Heart left ventricle (tissue), 13 donors: ENCODE measurements at regions not wholly inside any gene's neighbourhood (a gene's known extent, or its start where the extent isn't known, plus 50 kb on each side); places are given as distances from the start of the nearest gene placed in this dataset.

Experiments
- CTCF ChIP-seq, 12 donors: fragments of 200-600 bp; sonication (generic) in 4 of 12; IDR thresholded peaks; one replicate each; pipeline versions ENCODE4 v1.5.0 to v1.8.0; 2018 to 2022; ENCODE audit warnings: antibody characterized with exemption in 12 of 12, mild to moderate bottlenecking in 5 of 12
- POLR2A ChIP-seq, 2 donors: fragments of 450-650 bp; IDR thresholded peaks; one replicate each; pipeline ENCODE4 v1.6.1; 2017; ENCODE audit warnings: antibody characterized with exemption in 2 of 2, mild to moderate bottlenecking in 2 of 2, moderate library complexity in 2 of 2
- donor health status: ischemic (EF 13 %, LVEDD 7.1; RV severe dilation, severe dysfunction).
- donor health status: DM: no; HTN: yes; CAD: no.
- donor health status: DM: no; HTN: no; CAD: no.
- donor health status: ischemic (EF 25% LVEDD 6.9; RV normal size, moderate dysfunction).
- donor health status: ischemic (EF 25% LVEDD 5.7; RV mildly dilated, moderate dysfunction).
- donor health status: ischemic (EF 35%, LVEDD 5.7; RV mildly dilated, moderate dysfunction).
- donor health status: nonischemic (EF 11% LVEDD 7.7; RV severe dilation, severe dysfunction).
- donor health status: DM: yes; HTN: yes; CAD: no.
- donor health status: PGD.
- donor health status: ischemic (EF 29% LVEDD 5.4; RV normal size, mild dysfunction).
- donor health status: nonischemic (EF 23%, LVEDD 6.1; RV moderate dilation, normal function).

GRCh38 chr2:5140347-5140746 lies 551.8 kb upstream of the SOX11 start:
- TF ChIP-seq POLR2A (IDR thresholded peaks at IDR 0.05) (no peak), CTCF (IDR thresholded peaks at IDR 0.05) (no peak)
